ENCODE measurements at regions not wholly inside any gene's neighbourhood (a gene's known extent, or its start where the extent isn't known, plus 50 kb on each side); places are given as distances from the start of the nearest gene placed in this dataset.

- TF ChIP-seq MAX (IDR thresholded peaks at IDR 0.05): no peak
- TF ChIP-seq EP300 (IDR thresholded peaks at IDR 0.05; ENCODE audit: borderline replicate concordance): no peak
- no peak for TF ChIP-seq YY1 (IDR thresholded peaks at IDR 0.05; ENCODE audit: low read depth)
- TF ChIP-seq, protein P1, sequence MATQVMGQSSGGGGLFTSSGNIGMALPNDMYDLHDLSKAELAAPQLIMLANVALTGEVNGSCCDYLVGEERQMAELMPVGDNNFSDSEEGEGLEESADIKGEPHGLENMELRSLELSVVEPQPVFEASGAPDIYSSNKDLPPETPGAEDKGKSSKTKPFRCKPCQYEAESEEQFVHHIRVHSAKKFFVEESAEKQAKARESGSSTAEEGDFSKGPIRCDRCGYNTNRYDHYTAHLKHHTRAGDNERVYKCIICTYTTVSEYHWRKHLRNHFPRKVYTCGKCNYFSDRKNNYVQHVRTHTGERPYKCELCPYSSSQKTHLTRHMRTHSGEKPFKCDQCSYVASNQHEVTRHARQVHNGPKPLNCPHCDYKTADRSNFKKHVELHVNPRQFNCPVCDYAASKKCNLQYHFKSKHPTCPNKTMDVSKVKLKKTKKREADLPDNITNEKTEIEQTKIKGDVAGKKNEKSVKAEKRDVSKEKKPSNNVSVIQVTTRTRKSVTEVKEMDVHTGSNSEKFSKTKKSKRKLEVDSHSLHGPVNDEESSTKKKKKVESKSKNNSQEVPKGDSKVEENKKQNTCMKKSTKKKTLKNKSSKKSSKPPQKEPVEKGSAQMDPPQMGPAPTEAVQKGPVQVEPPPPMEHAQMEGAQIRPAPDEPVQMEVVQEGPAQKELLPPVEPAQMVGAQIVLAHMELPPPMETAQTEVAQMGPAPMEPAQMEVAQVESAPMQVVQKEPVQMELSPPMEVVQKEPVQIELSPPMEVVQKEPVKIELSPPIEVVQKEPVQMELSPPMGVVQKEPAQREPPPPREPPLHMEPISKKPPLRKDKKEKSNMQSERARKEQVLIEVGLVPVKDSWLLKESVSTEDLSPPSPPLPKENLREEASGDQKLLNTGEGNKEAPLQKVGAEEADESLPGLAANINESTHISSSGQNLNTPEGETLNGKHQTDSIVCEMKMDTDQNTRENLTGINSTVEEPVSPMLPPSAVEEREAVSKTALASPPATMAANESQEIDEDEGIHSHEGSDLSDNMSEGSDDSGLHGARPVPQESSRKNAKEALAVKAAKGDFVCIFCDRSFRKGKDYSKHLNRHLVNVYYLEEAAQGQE (IDR thresholded peaks at IDR 0.05; ENCODE audit: low read depth): no peak
- no peak for TF ChIP-seq FOXM1 (IDR thresholded peaks at IDR 0.05; ENCODE audit: borderline replicate concordance, low read depth)
- TF ChIP-seq ZBTB7A (IDR thresholded peaks at IDR 0.05; ENCODE audit: low read depth): no peak
- TF ChIP-seq TAF1 (IDR thresholded peaks at IDR 0.05; ENCODE audit: low read depth): no peak
- no peak for TF ChIP-seq CREB1 (IDR thresholded peaks at IDR 0.05; ENCODE audit: low read depth)
- TF ChIP-seq RAD21 (IDR thresholded peaks at IDR 0.05; ENCODE audit: low read depth): no peak
- no peak for TF ChIP-seq NFIC (IDR thresholded peaks at IDR 0.05)
Observed at GRCh38 chr12:58557661-58558060, 362.6 kb downstream of the LRIG3 start.

Measured in Ishikawa (cell line).